ENCODE measurements at regions not wholly inside any gene's neighbourhood (a gene's known extent, or its start where the extent isn't known, plus 50 kb on each side); places are given as distances from the start of the nearest gene placed in this dataset.

DNA sequence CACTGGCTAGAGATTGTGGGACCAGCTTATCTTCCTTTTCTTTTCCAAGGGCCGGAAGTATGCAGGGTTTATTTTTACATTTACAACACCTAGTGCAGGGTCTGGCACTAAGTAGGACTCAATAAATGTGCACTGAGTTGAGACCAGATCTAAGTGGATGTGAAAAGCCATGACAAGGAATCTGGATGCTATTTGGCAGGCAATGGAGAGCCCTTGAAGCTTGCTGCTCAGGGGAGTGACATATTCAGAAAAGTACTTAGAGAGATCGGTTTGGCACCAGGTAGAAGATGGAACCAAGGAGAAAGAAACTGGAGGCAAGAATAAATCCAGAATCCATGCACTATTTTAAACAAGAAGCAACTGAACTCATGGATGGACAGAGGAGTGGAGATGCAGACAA, 815.8 kb downstream of the MAFB start:
- TF ChIP-seq, protein P1, sequence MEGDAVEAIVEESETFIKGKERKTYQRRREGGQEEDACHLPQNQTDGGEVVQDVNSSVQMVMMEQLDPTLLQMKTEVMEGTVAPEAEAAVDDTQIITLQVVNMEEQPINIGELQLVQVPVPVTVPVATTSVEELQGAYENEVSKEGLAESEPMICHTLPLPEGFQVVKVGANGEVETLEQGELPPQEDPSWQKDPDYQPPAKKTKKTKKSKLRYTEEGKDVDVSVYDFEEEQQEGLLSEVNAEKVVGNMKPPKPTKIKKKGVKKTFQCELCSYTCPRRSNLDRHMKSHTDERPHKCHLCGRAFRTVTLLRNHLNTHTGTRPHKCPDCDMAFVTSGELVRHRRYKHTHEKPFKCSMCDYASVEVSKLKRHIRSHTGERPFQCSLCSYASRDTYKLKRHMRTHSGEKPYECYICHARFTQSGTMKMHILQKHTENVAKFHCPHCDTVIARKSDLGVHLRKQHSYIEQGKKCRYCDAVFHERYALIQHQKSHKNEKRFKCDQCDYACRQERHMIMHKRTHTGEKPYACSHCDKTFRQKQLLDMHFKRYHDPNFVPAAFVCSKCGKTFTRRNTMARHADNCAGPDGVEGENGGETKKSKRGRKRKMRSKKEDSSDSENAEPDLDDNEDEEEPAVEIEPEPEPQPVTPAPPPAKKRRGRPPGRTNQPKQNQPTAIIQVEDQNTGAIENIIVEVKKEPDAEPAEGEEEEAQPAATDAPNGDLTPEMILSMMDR (IDR thresholded peaks at IDR 0.05), result no peak
- no peak for TF ChIP-seq POLR2A (IDR thresholded peaks at IDR 0.05)

All from body of pancreas (tissue), 4 donors.